ENCODE measurements at regions not wholly inside any gene's neighbourhood (a gene's known extent, or its start where the extent isn't known, plus 50 kb on each side); places are given as distances from the start of the nearest gene placed in this dataset.

DNA sequence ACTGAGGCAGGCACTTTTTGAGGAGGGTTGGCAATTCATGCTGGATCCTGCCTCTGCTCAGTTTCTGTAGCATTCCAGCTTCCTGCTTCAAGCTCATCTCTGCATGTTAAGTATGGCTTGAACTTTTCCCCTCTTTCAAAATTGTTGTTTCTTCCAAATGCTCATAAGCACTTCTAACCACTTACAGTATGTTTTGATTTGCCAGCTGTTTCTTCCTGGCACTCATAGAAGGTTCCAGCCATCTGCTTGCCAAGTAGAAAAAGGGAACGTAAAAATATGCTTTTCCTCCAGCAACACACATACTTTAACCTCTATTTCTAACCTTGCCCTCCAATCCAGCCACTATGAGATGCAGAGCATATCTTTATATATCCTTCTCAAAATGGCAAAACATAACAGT is 692.6 kb upstream of the COBL start:
- WGBS, 3 donors: 53 to 77% (median 54%) methylated on average over 1 of the region's 1 CpG
- DNase-seq (peak in 1 of 2 donors; percentile 33), FAIRE-seq (no peak)
- Histone ChIP-seq H3K27ac (ENCODE audit: low read depth in 1 of 3, low read length in 2 of 3) (no peak overlapping the region), H3K4me3 (ENCODE audit: low read depth in 1 of 3, low read length in 3 of 3) (no peak overlapping the region), H3K9me3 (ENCODE audit: control insufficient read depth in 2 of 2, insufficient read depth in 1 of 2, low read depth in 1 of 2, low read length in 1 of 2) (no peaks in the 10 kb centered on the region), H3K36me3 (ENCODE audit: control insufficient read depth in 3 of 3, insufficient read depth in 2 of 3, low read depth in 1 of 3, low read length in 3 of 3) (no peaks in the 10 kb centered on the region), H3K4me1 (ENCODE audit: control insufficient read depth in 3 of 3, insufficient read depth in 2 of 3, low read depth in 1 of 3, low read length in 2 of 3) (no peaks in the 10 kb centered on the region), H3K27me3 (ENCODE audit: control insufficient read depth in 3 of 3, insufficient read depth in 3 of 3, low read length in 3 of 3) (no peaks in the 10 kb centered on the region)

DNA sequence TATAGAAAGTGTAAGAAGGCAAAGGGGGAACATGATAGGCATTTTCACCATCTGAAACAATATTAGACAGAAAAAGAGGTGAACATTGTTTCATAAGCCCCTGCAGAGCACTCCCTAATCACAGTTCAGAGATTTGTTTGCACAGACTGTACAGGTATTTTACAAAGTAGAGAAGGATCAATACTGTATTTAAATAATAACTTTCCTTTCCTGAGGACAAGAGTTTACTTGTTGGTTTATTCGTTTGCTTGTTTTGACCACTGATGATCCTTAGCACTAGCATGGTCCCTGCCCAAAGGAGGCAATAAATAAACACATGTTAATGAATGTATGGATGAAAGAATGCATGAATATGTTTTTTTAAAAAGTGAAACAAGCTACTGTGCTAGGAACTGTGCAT is 690.1 kb upstream of the COBL start:
- Histone ChIP-seq H3K27me3 (ENCODE audit: control insufficient read depth in 3 of 3, insufficient read depth in 3 of 3, low read length in 3 of 3) (no peaks in the 10 kb centered on the region), H3K4me3 (ENCODE audit: low read depth in 1 of 3, low read length in 3 of 3) (no peak overlapping the region), H3K27ac (ENCODE audit: low read depth in 1 of 3, low read length in 2 of 3) (no peak overlapping the region), H3K4me1 (ENCODE audit: control insufficient read depth in 3 of 3, insufficient read depth in 2 of 3, low read depth in 1 of 3, low read length in 2 of 3) (no peaks in the 10 kb centered on the region), H3K9me3 (ENCODE audit: control insufficient read depth in 2 of 2, insufficient read depth in 1 of 2, low read depth in 1 of 2, low read length in 1 of 2) (no peaks in the 10 kb centered on the region), H3K36me3 (ENCODE audit: control insufficient read depth in 3 of 3, insufficient read depth in 2 of 3, low read depth in 1 of 3, low read length in 3 of 3) (no peaks in the 10 kb centered on the region)
- FAIRE-seq (no peak), DNase-seq (no peak)
- 57 to 60% (median 58%) methylated on average over 1 of the region's 1 CpG for WGBS, 3 donors

DNA sequence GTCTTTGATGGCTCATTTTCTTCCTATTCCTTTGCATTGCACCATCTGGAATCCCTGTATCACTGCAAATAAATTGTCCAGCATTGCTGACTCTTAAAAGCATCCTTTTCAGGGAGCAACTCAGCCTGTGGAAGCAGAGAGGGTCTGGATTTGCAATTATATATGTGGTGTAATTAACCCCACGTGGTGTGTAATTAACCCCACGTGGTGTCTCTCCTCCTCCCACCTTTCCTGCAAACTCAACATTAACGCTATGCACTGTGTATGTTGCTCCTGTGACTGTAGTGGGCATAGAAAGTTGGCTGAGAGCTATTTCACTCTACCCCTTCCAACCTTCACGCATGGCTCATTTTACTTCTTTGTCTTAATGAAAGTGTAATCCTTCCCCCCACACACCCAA is 689.0 kb upstream of the COBL start:
- 64 to 76% (median 73%) methylated on average over 4 of the region's 4 CpGs for whole genome bisulfite sequencing, 3 donors
- H3K27ac ChIP-seq (ENCODE audit: low read depth in 1 of 3, low read length in 2 of 3): no peak overlapping the region
- no peaks in the 10 kb centered on the region for H3K9me3 ChIP-seq (ENCODE audit: control insufficient read depth in 2 of 2, insufficient read depth in 1 of 2, low read depth in 1 of 2, low read length in 1 of 2)
- FAIRE-seq (no peak), DNase-seq (no peak)
- no peak overlapping the region for H3K4me3 ChIP-seq (ENCODE audit: low read depth in 1 of 3, low read length in 3 of 3)
- no peaks in the 10 kb centered on the region for H3K4me1 ChIP-seq (ENCODE audit: control insufficient read depth in 3 of 3, insufficient read depth in 2 of 3, low read depth in 1 of 3, low read length in 2 of 3)
- no peaks in the 10 kb centered on the region for H3K36me3 ChIP-seq (ENCODE audit: control insufficient read depth in 3 of 3, insufficient read depth in 2 of 3, low read depth in 1 of 3, low read length in 3 of 3)
- H3K27me3 ChIP-seq (ENCODE audit: control insufficient read depth in 3 of 3, insufficient read depth in 3 of 3, low read length in 3 of 3): no peaks in the 10 kb centered on the region

DNA sequence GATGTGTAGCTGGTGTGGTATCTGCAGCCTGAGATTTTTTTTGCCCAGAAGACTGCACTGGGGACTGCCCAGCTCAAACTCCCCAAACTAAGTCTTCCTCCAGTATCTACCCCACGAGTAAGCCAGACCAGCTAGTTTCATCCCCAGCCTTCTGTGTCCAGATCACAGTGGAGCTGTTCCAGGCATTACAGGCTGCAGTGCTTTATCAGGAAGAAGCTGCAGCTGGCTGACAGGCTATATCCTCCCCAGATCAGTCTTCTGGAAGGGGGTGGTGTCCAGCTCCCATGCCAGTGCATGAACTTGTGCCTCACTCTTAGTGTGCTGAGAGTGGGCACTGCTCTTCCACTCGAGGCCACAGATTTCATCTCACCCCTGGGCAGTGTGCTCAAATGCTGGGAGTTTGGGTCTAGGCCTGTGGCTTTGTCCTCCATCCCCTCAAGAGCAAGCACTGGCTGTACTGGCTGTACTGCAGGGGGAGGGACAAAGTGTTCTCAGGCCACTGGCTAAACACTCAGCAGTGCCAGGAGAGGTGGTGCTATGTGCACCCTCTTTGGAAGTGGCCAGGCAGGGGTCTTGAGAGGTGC is 679.1 kb upstream of the COBL start:
- no peak for DNase-seq
- no peak overlapping the region for H3K27ac ChIP-seq (ENCODE audit: low read depth in 1 of 3, low read length in 2 of 3)
- peaks cover 0 to 2% of the 10 kb centered on the region in 2 donors for H3K9me3 ChIP-seq (ENCODE audit: control insufficient read depth in 2 of 2, insufficient read depth in 1 of 2, low read depth in 1 of 2, low read length in 1 of 2)
- no peak for FAIRE-seq
- no peaks in the 10 kb centered on the region for H3K4me1 ChIP-seq (ENCODE audit: control insufficient read depth in 3 of 3, insufficient read depth in 2 of 3, low read depth in 1 of 3, low read length in 2 of 3)
- no peak overlapping the region for H3K4me3 ChIP-seq (ENCODE audit: low read depth in 1 of 3, low read length in 3 of 3)
- WGBS, 3 donors: 56 to 77% (median 75%) methylated on average over 2 of the region's 2 CpGs
- no peaks in the 10 kb centered on the region for H3K36me3 ChIP-seq (ENCODE audit: control insufficient read depth in 3 of 3, insufficient read depth in 2 of 3, low read depth in 1 of 3, low read length in 3 of 3)
- H3K27me3 ChIP-seq (ENCODE audit: control insufficient read depth in 3 of 3, insufficient read depth in 3 of 3, low read length in 3 of 3): no peaks in the 10 kb centered on the region

DNA sequence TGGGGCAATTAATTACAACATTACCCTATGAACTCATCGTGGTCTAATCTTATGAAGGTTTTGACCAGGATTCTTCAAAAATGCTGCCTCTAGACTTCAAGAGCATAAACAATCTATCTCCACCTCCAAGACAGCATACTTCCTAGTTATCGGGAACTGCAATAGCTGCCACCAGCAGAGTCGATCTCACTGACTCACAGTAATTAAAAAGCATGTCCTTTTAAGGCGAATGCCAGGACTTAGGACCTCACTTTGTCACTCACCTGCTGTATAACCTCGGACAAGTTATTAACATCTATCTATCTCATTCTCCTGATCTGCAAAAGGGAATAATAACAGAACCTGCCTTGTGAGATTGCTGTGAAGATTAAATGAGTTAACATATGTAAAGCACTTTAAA is 666.0 kb upstream of the COBL start:
- Histone ChIP-seq H3K4me1 (ENCODE audit: control insufficient read depth in 3 of 3, insufficient read depth in 2 of 3, low read depth in 1 of 3, low read length in 2 of 3) (no peaks in the 10 kb centered on the region), H3K27ac (ENCODE audit: low read depth in 1 of 3, low read length in 2 of 3) (no peak overlapping the region), H3K36me3 (ENCODE audit: control insufficient read depth in 3 of 3, insufficient read depth in 2 of 3, low read depth in 1 of 3, low read length in 3 of 3) (no peaks in the 10 kb centered on the region), H3K9me3 (ENCODE audit: control insufficient read depth in 2 of 2, insufficient read depth in 1 of 2, low read depth in 1 of 2, low read length in 1 of 2) (no peaks in the 10 kb centered on the region), H3K27me3 (ENCODE audit: control insufficient read depth in 3 of 3, insufficient read depth in 3 of 3, low read length in 3 of 3) (no peaks in the 10 kb centered on the region), H3K4me3 (ENCODE audit: low read depth in 1 of 3, low read length in 3 of 3) (no peak overlapping the region)
- FAIRE-seq (no peak), DNase-seq (peak; percentile 43 to 45)
- 12 to 42% (median 21%) methylated on average over 5 of the region's 5 CpGs for WGBS, 3 donors

DNA sequence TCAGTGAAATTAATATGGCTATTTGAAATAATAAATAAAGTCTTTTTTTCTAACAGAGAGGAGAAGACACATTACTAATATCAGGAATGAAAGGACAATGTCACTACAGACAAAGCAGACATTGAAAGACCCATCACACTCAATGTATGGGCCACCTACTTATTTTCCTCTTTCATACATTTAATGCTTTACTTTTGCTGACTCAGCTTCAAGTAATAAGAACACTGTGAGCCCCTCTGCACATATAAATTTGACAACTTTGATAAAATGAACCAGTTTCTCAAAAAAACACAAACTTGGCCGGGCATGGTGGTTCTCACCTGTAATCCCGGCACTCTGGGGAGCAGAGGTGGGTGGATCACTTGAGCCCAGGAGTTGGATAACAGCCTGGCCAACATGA is 664.2 kb upstream of the COBL start:
- Histone ChIP-seq H3K4me1 (ENCODE audit: control insufficient read depth in 3 of 3, insufficient read depth in 2 of 3, low read depth in 1 of 3, low read length in 2 of 3) (no peaks in the 10 kb centered on the region), H3K27me3 (ENCODE audit: control insufficient read depth in 3 of 3, insufficient read depth in 3 of 3, low read length in 3 of 3) (no peaks in the 10 kb centered on the region), H3K36me3 (ENCODE audit: control insufficient read depth in 3 of 3, insufficient read depth in 2 of 3, low read depth in 1 of 3, low read length in 3 of 3) (no peaks in the 10 kb centered on the region), H3K9me3 (ENCODE audit: control insufficient read depth in 2 of 2, insufficient read depth in 1 of 2, low read depth in 1 of 2, low read length in 1 of 2) (no peaks in the 10 kb centered on the region), H3K4me3 (ENCODE audit: low read depth in 1 of 3, low read length in 3 of 3) (no peak overlapping the region), H3K27ac (ENCODE audit: low read depth in 1 of 3, low read length in 2 of 3) (no peak overlapping the region)
- WGBS, 3 donors: 82 to 91% (median 89%) methylated on average over 2 of the region's 2 CpGs
- DNase-seq (no peak), FAIRE-seq (no peak)

DNA sequence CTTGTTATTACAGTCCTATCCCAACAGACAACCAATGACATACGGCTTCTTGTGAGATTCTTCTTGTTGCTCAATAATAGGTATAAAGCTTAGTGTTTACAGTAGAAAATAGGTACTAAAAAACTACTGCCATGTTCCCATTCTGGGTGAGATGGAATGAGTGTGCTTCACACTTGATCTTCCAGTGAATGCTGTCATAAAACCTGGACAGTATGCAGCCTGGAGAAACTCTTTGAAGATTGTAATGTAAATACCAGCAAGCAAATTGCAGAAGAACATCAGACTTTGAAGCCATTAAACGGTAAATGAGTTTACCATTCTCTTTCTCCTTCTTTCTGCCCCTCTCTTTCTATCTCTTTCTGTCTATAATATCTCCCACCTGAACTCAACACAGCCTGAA is 663.7 kb upstream of the COBL start:
- 30 to 63% (median 34%) methylated on average over 2 of the region's 2 CpGs for WGBS, 3 donors
- Histone ChIP-seq H3K4me1 (ENCODE audit: control insufficient read depth in 3 of 3, insufficient read depth in 2 of 3, low read depth in 1 of 3, low read length in 2 of 3) (no peaks in the 10 kb centered on the region), H3K9me3 (ENCODE audit: control insufficient read depth in 2 of 2, insufficient read depth in 1 of 2, low read depth in 1 of 2, low read length in 1 of 2) (no peaks in the 10 kb centered on the region), H3K27ac (ENCODE audit: low read depth in 1 of 3, low read length in 2 of 3) (no peak overlapping the region), H3K4me3 (ENCODE audit: low read depth in 1 of 3, low read length in 3 of 3) (no peak overlapping the region), H3K36me3 (ENCODE audit: control insufficient read depth in 3 of 3, insufficient read depth in 2 of 3, low read depth in 1 of 3, low read length in 3 of 3) (no peaks in the 10 kb centered on the region), H3K27me3 (ENCODE audit: control insufficient read depth in 3 of 3, insufficient read depth in 3 of 3, low read length in 3 of 3) (no peaks in the 10 kb centered on the region)
- DNase-seq (peak in 1 of 2 donors; percentile 48), FAIRE-seq (no peak)

DNA sequence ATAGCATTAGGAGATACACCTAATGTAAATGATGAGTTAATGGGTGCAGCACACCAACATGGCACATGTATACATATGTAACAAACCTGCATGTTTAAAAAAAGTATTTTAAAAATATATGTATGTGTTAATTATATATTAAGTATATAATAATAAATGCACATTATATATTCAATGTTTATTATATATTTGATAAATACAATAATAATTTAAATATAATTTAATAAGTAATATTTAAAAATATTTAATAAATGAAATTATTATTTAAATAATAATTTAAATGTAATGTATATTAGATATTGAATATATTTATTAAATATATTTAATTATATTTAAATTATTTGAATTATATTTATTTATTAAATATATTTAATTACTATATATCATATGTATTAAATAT is 661.3 kb upstream of the COBL start:
- no peaks in the 10 kb centered on the region for H3K9me3 ChIP-seq (ENCODE audit: control insufficient read depth in 2 of 2, insufficient read depth in 1 of 2, low read depth in 1 of 2, low read length in 1 of 2)
- H3K27me3 ChIP-seq (ENCODE audit: control insufficient read depth in 3 of 3, insufficient read depth in 3 of 3, low read length in 3 of 3): no peaks in the 10 kb centered on the region
- DNase-seq: no peak
- H3K4me3 ChIP-seq (ENCODE audit: low read depth in 1 of 3, low read length in 3 of 3): no peak overlapping the region
- FAIRE-seq: peak; percentile 98
- no peaks in the 10 kb centered on the region for H3K4me1 ChIP-seq (ENCODE audit: control insufficient read depth in 3 of 3, insufficient read depth in 2 of 3, low read depth in 1 of 3, low read length in 2 of 3)
- H3K36me3 ChIP-seq (ENCODE audit: control insufficient read depth in 3 of 3, insufficient read depth in 2 of 3, low read depth in 1 of 3, low read length in 3 of 3): no peaks in the 10 kb centered on the region
- H3K27ac ChIP-seq (ENCODE audit: low read depth in 1 of 3, low read length in 2 of 3): no peak overlapping the region

DNA sequence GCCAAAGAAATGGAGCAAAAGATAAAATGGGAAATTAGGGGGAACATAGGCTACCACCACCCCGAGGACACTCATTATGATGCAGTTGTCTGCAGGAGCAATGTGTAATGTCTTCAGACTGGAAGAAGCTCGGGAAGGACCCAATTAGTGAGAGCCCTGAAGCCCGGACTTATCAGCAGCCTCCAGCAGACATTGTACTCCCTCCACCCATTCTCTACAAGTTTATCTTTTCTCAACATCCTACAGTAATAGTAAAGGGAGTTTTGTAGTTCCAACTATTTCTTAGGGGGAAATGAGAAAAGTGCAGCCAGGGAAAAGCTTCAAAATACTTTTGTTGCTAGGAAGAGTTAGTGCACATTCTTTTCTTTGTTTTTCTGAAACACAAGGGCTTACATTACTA is 657.3 kb upstream of the COBL start:
- no peak for FAIRE-seq

More for the DNA sequence above, 657.3 kb upstream of the COBL start:
- no peak overlapping the region for H3K27ac ChIP-seq (ENCODE audit: low read depth in 1 of 3, low read length in 2 of 3)
- DNase-seq: no peak
- no peaks in the 10 kb centered on the region for H3K36me3 ChIP-seq (ENCODE audit: control insufficient read depth in 3 of 3, insufficient read depth in 2 of 3, low read depth in 1 of 3, low read length in 3 of 3)
- peaks cover 0 to 2% (median 0%) of the 10 kb centered on the region in 3 donors for H3K27me3 ChIP-seq (ENCODE audit: control insufficient read depth in 3 of 3, insufficient read depth in 3 of 3, low read length in 3 of 3)
- H3K4me3 ChIP-seq (ENCODE audit: low read depth in 1 of 3, low read length in 3 of 3): no peak overlapping the region
- 46 to 54% (median 49%) methylated on average over 3 of the region's 3 CpGs for WGBS, 3 donors
- no peaks in the 10 kb centered on the region for H3K9me3 ChIP-seq (ENCODE audit: control insufficient read depth in 2 of 2, insufficient read depth in 1 of 2, low read depth in 1 of 2, low read length in 1 of 2)
- H3K4me1 ChIP-seq (ENCODE audit: control insufficient read depth in 3 of 3, insufficient read depth in 2 of 3, low read depth in 1 of 3, low read length in 2 of 3): no peaks in the 10 kb centered on the region
